GM19468 (cell line): ENCODE measurements at regions not wholly inside any gene's neighbourhood (a gene's known extent, or its start where the extent isn't known, plus 50 kb on each side); places are given as distances from the start of the nearest gene placed in this dataset.

Experiments used
- ATAC-seq: cut with Tn5 transposase; IDR thresholded peaks from one replicate; pipeline ENCODE4 v1.9.1; 2021; ENCODE audit warnings: mild to moderate bottlenecking, moderate library complexity, moderate number of reproducible peaks; ENCODE audit not compliant: unreplicated experiment; ENCODE audit errors: extremely low read depth

- ATAC-seq = no peak
Observed at GRCh38 chr13:34793301-34793700, 148.8 kb upstream of the NBEA start.

GRCh38 chr13:34803756-34804155, 138.3 kb upstream of the NBEA start:
- no peak for ATAC-seq

- no peak for ATAC-seq
Observed at GRCh38 chr13:34805347-34805746, 136.7 kb upstream of the NBEA start.

GRCh38 chr13:34808649-34809048, 133.4 kb upstream of the NBEA start:
- no peak for ATAC-seq

- no peak for ATAC-seq
Observed at GRCh38 chr13:34810996-34811395, 131.1 kb upstream of the NBEA start.

GRCh38 chr13:34815526-34815925, 126.5 kb upstream of the NBEA start:
- no peak for ATAC-seq

GRCh38 chr13:34816245-34816884, 125.7 kb upstream of the NBEA start:
- ATAC-seq = no peak

- ATAC-seq = no peak
Observed at GRCh38 chr13:34816908-34817665, 125.0 kb upstream of the NBEA start.

GRCh38 chr13:34822650-34823049, 119.4 kb upstream of the NBEA start:
- no peak for ATAC-seq

GRCh38 chr13:34826432-34826831, 115.6 kb upstream of the NBEA start:
- no peak for ATAC-seq

GRCh38 chr13:34833562-34834182, 108.4 kb upstream of the NBEA start:
- ATAC-seq = no peak

- no peak for ATAC-seq
Observed at GRCh38 chr13:34842466-34842865, 99.6 kb upstream of the NBEA start.

- no peak for ATAC-seq
Observed at GRCh38 chr13:34847766-34848165, 94.3 kb upstream of the NBEA start.

GRCh38 chr13:34849406-34849805, 92.7 kb upstream of the NBEA start:
- no peak for ATAC-seq

GRCh38 chr13:34853161-34853560, 88.9 kb upstream of the NBEA start:
- no peak for ATAC-seq

GRCh38 chr13:34857558-34858325, 84.3 kb upstream of the NBEA start:
- no peak for ATAC-seq

- no peak for ATAC-seq
Observed at GRCh38 chr13:34862311-34862710, 79.8 kb upstream of the NBEA start.

- no peak for ATAC-seq
Observed at GRCh38 chr13:34862716-34863115, 79.4 kb upstream of the NBEA start.

GRCh38 chr13:34863360-34864135, 78.5 kb upstream of the NBEA start:
- ATAC-seq = no peak

- no peak for ATAC-seq
Observed at GRCh38 chr13:34864671-34865070, 77.4 kb upstream of the NBEA start.
